ENCODE measurements at regions not wholly inside any gene's neighbourhood (a gene's known extent, or its start where the extent isn't known, plus 50 kb on each side); places are given as distances from the start of the nearest gene placed in this dataset.

- TF ChIP-seq, protein P1, sequence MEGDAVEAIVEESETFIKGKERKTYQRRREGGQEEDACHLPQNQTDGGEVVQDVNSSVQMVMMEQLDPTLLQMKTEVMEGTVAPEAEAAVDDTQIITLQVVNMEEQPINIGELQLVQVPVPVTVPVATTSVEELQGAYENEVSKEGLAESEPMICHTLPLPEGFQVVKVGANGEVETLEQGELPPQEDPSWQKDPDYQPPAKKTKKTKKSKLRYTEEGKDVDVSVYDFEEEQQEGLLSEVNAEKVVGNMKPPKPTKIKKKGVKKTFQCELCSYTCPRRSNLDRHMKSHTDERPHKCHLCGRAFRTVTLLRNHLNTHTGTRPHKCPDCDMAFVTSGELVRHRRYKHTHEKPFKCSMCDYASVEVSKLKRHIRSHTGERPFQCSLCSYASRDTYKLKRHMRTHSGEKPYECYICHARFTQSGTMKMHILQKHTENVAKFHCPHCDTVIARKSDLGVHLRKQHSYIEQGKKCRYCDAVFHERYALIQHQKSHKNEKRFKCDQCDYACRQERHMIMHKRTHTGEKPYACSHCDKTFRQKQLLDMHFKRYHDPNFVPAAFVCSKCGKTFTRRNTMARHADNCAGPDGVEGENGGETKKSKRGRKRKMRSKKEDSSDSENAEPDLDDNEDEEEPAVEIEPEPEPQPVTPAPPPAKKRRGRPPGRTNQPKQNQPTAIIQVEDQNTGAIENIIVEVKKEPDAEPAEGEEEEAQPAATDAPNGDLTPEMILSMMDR (IDR thresholded peaks at IDR 0.05): no peak
- no peak for TF ChIP-seq POLR2A (IDR thresholded peaks at IDR 0.05)
These were observed 185.8 kb upstream of the ARL4C start for GRCh38 chr2:234682492-234683228.
